IMR-90 (cell line): ENCODE measurements at regions not wholly inside any gene's neighbourhood (a gene's known extent, or its start where the extent isn't known, plus 50 kb on each side); places are given as distances from the start of the nearest gene placed in this dataset.

Experiments
- ATAC-seq: fragments of 200-7000 bp; cut with Tn5 transposase; 2 replicates; pipeline ENCODE4 v1.9.1; 2020; ENCODE audit warnings: low read depth, mild to moderate bottlenecking, moderate library complexity
- BruUV-seq: library from RNA; stranded (reverse); fragments of 400-500 nt; replicated peaks from 2 replicates; lab custom pipeline; 2021; lab: Mats Ljungman, UMichigan
- CTCF ChIA-PET: fragments of 300-600 bp; formaldehyde crosslinking; extraction: SDS; loops from one replicate; lab custom pipeline; 2021; ENCODE audit warnings: antibody characterized with exemption; lab: Yijun Ruan, JAX
- POLR2A ChIA-PET: fragments of 300-600 bp; sonication (Branson Sonifier 250); formaldehyde crosslinking; loops from one replicate; lab custom pipeline; 2022; ENCODE audit warnings: antibody characterized with exemption; ENCODE audit not compliant: unreplicated experiment; lab: Charles Lee
- DNase-seq: peaks from one replicate; pipeline ENCODE4 v3.0.0; 2013
- H2AFZ ChIP-seq: replicated peaks from 2 replicates; pipeline ENCODE3; 2013; ENCODE audit warnings: low read length, mild to moderate bottlenecking; ENCODE audit not compliant: poor library complexity
- H2AK5ac ChIP-seq: 2 replicates; pipeline ENCODE4 v1.6.1; 2013; ENCODE audit warnings: low read depth, low read length, inconsistent platforms
- H2AK9ac ChIP-seq: replicated peaks from 2 replicates; pipeline ENCODE3; 2013; ENCODE audit warnings: mild to moderate bottlenecking, low read depth, low read length, moderate library complexity; ENCODE audit not compliant: poor library complexity
- H2BK120ac ChIP-seq: 2 replicates; pipeline ENCODE4 v1.6.1; 2013; ENCODE audit warnings: low read depth, low read length, inconsistent platforms
- H2BK15ac ChIP-seq: 3 replicates; pipeline ENCODE4 v1.6.1; 2013; ENCODE audit warnings: low read depth, low read length, inconsistent platforms
- H2BK20ac ChIP-seq: 2 replicates; pipeline ENCODE4 v1.6.1; 2013; ENCODE audit warnings: low read depth, mild to moderate bottlenecking, inconsistent platforms, low read length, moderate library complexity
- H2BK5ac ChIP-seq: 2 replicates; pipeline ENCODE4 v1.6.1; 2013; ENCODE audit warnings: mild to moderate bottlenecking, low read depth, low read length, inconsistent platforms; ENCODE audit not compliant: poor library complexity, severe bottlenecking
- H3K14ac ChIP-seq: replicated peaks from 2 replicates; pipeline ENCODE4 v1.6.1; 2013; ENCODE audit warnings: low read depth, low read length, inconsistent platforms
- H3K18ac ChIP-seq: 2 replicates; pipeline ENCODE4 v1.6.1; 2013; ENCODE audit warnings: low read depth, low read length, control low read depth
- H3K23ac ChIP-seq: 2 replicates; pipeline ENCODE4 v1.6.1; 2013; ENCODE audit warnings: low read depth, low read length, inconsistent platforms
- H3K27ac ChIP-seq: 2 replicates; pipeline ENCODE4 v1.5.1; 2013; ENCODE audit warnings: mild to moderate bottlenecking, control low read depth, low read length; ENCODE audit not compliant: insufficient read depth
- H3K27me3 ChIP-seq: 2 replicates; pipeline ENCODE4 v1.6.1; 2013; ENCODE audit warnings: low read length; ENCODE audit not compliant: control insufficient read depth, insufficient read depth
- H3K36me3 ChIP-seq: 2 replicates; pipeline ENCODE4 v1.6.1; 2013; ENCODE audit warnings: low read length, mixed read lengths; ENCODE audit not compliant: control insufficient read depth, insufficient read depth
- H3K4ac ChIP-seq: 2 replicates; pipeline ENCODE4 v1.6.1; 2013; ENCODE audit warnings: low read depth, low read length, inconsistent platforms
- H3K4me1 ChIP-seq: 2 replicates; pipeline ENCODE4 v1.6.1; 2013; ENCODE audit warnings: low read length, mixed read lengths; ENCODE audit not compliant: control insufficient read depth, insufficient read depth
- H3K4me2 ChIP-seq: 2 replicates; pipeline ENCODE4 v1.6.1; 2013; ENCODE audit warnings: low read depth, mild to moderate bottlenecking, control low read depth, low read length, moderate library complexity
- H3K4me3 ChIP-seq: 2 replicates; pipeline ENCODE4 v1.5.1; 2013; ENCODE audit warnings: low read depth, mild to moderate bottlenecking, control low read depth, low read length, moderate library complexity; ENCODE audit not compliant: insufficient read depth
- H3K56ac ChIP-seq: 2 replicates; pipeline ENCODE4 v1.6.1; 2013; ENCODE audit warnings: low read length, inconsistent platforms; ENCODE audit not compliant: insufficient read depth; ENCODE audit errors: extremely low read depth
- H3K79me1 ChIP-seq, 2 experiments: 2 replicates each; pipeline ENCODE4 v1.6.1; 2013; ENCODE audit warnings: low read length in 2 of 2, inconsistent platforms in 1 of 2, low read depth in 1 of 2
- H3K9ac ChIP-seq: 2 replicates; pipeline ENCODE4 v1.6.1; 2013; ENCODE audit warnings: low read depth, low read length, control low read depth
- H3K9me1 ChIP-seq: 2 replicates; pipeline ENCODE4 v1.6.1; 2013; ENCODE audit warnings: low read length, inconsistent platforms; ENCODE audit not compliant: insufficient read depth
- H3K9me3 ChIP-seq: 2 replicates; pipeline ENCODE4 v1.6.1; 2013; ENCODE audit warnings: low read length; ENCODE audit not compliant: control insufficient read depth, insufficient read depth
- H4K20me1 ChIP-seq: 2 replicates; pipeline ENCODE4 v1.6.1; 2013; ENCODE audit warnings: low read length, inconsistent platforms; ENCODE audit not compliant: insufficient read depth
- H4K5ac ChIP-seq: 2 replicates; pipeline ENCODE4 v1.6.1; 2013; ENCODE audit warnings: mild to moderate bottlenecking, low read depth, low read length, control low read depth
- H4K8ac ChIP-seq, 2 experiments: 2 replicates each; pipeline ENCODE4 v1.6.1; 2013; ENCODE audit warnings: low read depth in 2 of 2, low read length in 2 of 2, control low read depth in 1 of 2, inconsistent platforms in 1 of 2
- H4K91ac ChIP-seq: 2 replicates; pipeline ENCODE4 v1.6.1; 2013; ENCODE audit warnings: low read depth, low read length, inconsistent platforms; ENCODE audit not compliant: insufficient read depth
- FOS ChIP-seq: fragments of 150-350 bp; IDR thresholded peaks from 2 replicates; pipeline ENCODE4 v1.6.1; 2016; ENCODE audit warnings: low read depth, low read length
- NFE2L2 ChIP-seq: fragments of 150-350 bp; IDR thresholded peaks from 2 replicates; pipeline ENCODE4 v1.6.1; 2016; ENCODE audit warnings: low read depth, mild to moderate bottlenecking, low read length
- WGBS, 2 experiments: methylation state at CpG; one replicate each; pipeline versions ENCODE4 v1.1.5 to v1.1.7; 2013; ENCODE audit warnings: missing lambda C conversion rate in 2 of 2; ENCODE audit not compliant: insufficient read length in 1 of 2; ENCODE audit errors: extremely low coverage in 2 of 2; 5-methylcytosine and 5-hydroxymethylcytosine counted together
- dilution Hi-C: fragments of 300-500 bp; cut with HindIII; formaldehyde crosslinking; loops from one replicate; pipeline ENCODE4 v1.14.3; 2018; ENCODE audit warnings: low sequenced_read_pairs; ENCODE audit not compliant: unreplicated experiment
- in situ Hi-C: fragments of 300-500 bp; cut with MboI; formaldehyde crosslinking; loops from 3 replicates; pipeline ENCODE4 v1.14.3; 2019; ENCODE audit warnings: low sequenced_read_pairs, inconsistent platforms, mixed read lengths
- intact Hi-C: fragments of 100-400 bp; cut with micrococcal nuclease; formaldehyde crosslinking; loops from 2 replicates; pipeline ENCODE4 v1.10.0; 2022

DNA sequence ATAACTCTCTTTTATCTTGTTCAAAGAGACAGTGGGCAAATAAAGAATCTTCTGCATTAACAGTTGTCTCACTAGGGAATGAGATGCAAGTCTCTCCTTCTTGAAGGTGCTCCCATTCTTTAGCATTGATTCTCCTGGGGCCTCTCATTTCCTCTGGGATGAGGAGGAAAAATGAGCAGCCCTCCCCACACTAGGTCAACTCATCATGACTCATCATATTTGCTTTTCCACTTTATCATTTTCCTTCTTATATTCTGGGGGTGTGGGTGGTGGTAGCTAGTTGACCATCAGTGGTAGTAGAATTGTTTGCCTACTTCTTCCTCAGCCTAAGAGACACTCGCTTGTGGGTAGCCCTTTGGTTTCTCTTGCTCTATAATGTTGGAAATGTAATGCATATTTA is 182.0 kb upstream of the C1orf87 start:
- Histone ChIP-seq H3K4me2 (no peak overlapping the region), H3K9ac (no peak overlapping the region), H3K27me3 (no peaks in the 10 kb centered on the region), H3K4ac (no peak overlapping the region), H3K4me3 (no peak overlapping the region), H3K27ac (no peak overlapping the region), H2BK15ac (no peak overlapping the region), H3K9me3 (no peaks in the 10 kb centered on the region; the same call in 1 of the 2 replicates), H4K91ac (no peak overlapping the region), H3K18ac (no peak overlapping the region), H2BK20ac (no peak overlapping the region), H2BK5ac (no peak overlapping the region), H3K4me1 (no peaks in the 10 kb centered on the region), H3K14ac (no peak overlapping the region), H3K36me3 (no peaks in the 10 kb centered on the region), H4K20me1 (no peaks in the 10 kb centered on the region), H3K56ac (no peak overlapping the region), H2BK120ac (no peak overlapping the region), H3K79me1 (no peaks in the 10 kb centered on the region), H4K5ac (no peak overlapping the region), H4K8ac (no peak overlapping the region), H2AK9ac (no peak overlapping the region), H3K23ac (no peak overlapping the region), H2AFZ (no peak overlapping the region), H2AK5ac (no peak overlapping the region), H3K9me1 (no peaks in the 10 kb centered on the region)
- in situ Hi-C loops, result no loop called here
- no TSS peak for BruUV-seq
- intact Hi-C loops, result no loop called here
- ChIA-PET CTCF (no interaction called here), POLR2A (no interaction called here)
- ATAC-seq (no peak), DNase-seq (peak; percentile 1)
- TF ChIP-seq FOS, result no peak
- peak; percentile 86 for TF ChIP-seq NFE2L2
- dilution Hi-C loops, result no loop called here
- WGBS, 2 experiments, result no CpG with 5 or more reads among the region's 1 CpG
